HEK293 (cell line): ENCODE measurements at regions not wholly inside any gene's neighbourhood (a gene's known extent, or its start where the extent isn't known, plus 50 kb on each side); places are given as distances from the start of the nearest gene placed in this dataset.

Source experiments
- CTCF ChIA-PET: fragments of 350-600 bp; formaldehyde crosslinking; extraction: SDS; loops from one replicate; lab custom pipeline; 2021; ENCODE audit warnings: antibody characterized with exemption; lab: Yijun Ruan, JAX
- POLR2A ChIA-PET: fragments of 300-600 bp; formaldehyde crosslinking; extraction: SDS; loops from one replicate; lab custom pipeline; 2020; ENCODE audit warnings: antibody characterized with exemption, inconsistent platforms; lab: Yijun Ruan, JAX
- H3K27ac ChIP-seq: fragments of 200-500 bp; sonication (Bioruptor generic); 2 replicates; pipeline ENCODE4 v1.5.1; 2014; ENCODE audit warnings: low read depth, low read length, control low read depth, inconsistent platforms; ENCODE audit errors: extremely low read depth
- H3K36me3 ChIP-seq, 2 experiments: fragments of 200-500 bp in 1 of 2; sonication (Bioruptor generic) in 1 of 2; 1 replicate in 1 of 2; 2 replicates in 1 of 2; pipeline ENCODE4 v1.5.1; 2014 to 2017; ENCODE audit warnings: inconsistent platforms in 2 of 2, low read length in 2 of 2; ENCODE audit not compliant: control insufficient read depth in 2 of 2, insufficient read depth in 1 of 2
- H3K4me1 ChIP-seq: fragments of 200-500 bp; sonication (Bioruptor generic); 2 replicates; pipeline ENCODE4 v1.5.1; 2014; ENCODE audit warnings: mild to moderate bottlenecking, low read length, inconsistent platforms; ENCODE audit not compliant: control insufficient read depth, insufficient read depth
- H3K4me3 ChIP-seq: 2 replicates; pipeline ENCODE4 v1.5.1; 2011; ENCODE audit warnings: low read depth, mild to moderate bottlenecking, control low read depth, low read length, moderate library complexity
- H3K9me3 ChIP-seq: fragments of 200-500 bp; sonication (Bioruptor generic); 2 replicates; pipeline ENCODE4 v1.5.1; 2014; ENCODE audit warnings: low read depth, low read length, inconsistent platforms; ENCODE audit not compliant: control insufficient read depth, insufficient read depth
- EGR2 ChIP-seq: fragments of 450-650 bp; formaldehyde crosslinking; IDR thresholded peaks from 2 replicates; pipeline ENCODE4 v1.5.1; 2016; ENCODE audit warnings: low read depth, missing biosample characterization, missing genetic modification characterization
- GLIS2 ChIP-seq: fragments of 450-650 bp; formaldehyde crosslinking; IDR thresholded peaks from 2 replicates; pipeline ENCODE4 v1.5.1; 2016; ENCODE audit warnings: missing biosample characterization, missing genetic modification characterization
- KLF16 ChIP-seq: fragments of 450-650 bp; formaldehyde crosslinking; IDR thresholded peaks from 2 replicates; pipeline ENCODE4 v1.5.1; 2017; ENCODE audit warnings: missing biosample characterization, missing genetic modification characterization
- PRDM1 ChIP-seq: fragments of 450-650 bp; formaldehyde crosslinking; IDR thresholded peaks from 2 replicates; pipeline ENCODE4; 2016; ENCODE audit warnings: missing biosample characterization, missing genetic modification characterization
- PRDM10 ChIP-seq: fragments of 450-650 bp; formaldehyde crosslinking; IDR thresholded peaks from 2 replicates; pipeline ENCODE4 v1.5.1; 2016; ENCODE audit warnings: missing biosample characterization, missing genetic modification characterization
- RBAK ChIP-seq: fragments of 450-650 bp; formaldehyde crosslinking; IDR thresholded peaks from 2 replicates; pipeline ENCODE4 v1.5.1; 2016; ENCODE audit warnings: missing biosample characterization, missing genetic modification characterization
- WT1 ChIP-seq: fragments of 450-650 bp; formaldehyde crosslinking; IDR thresholded peaks from 2 replicates; pipeline ENCODE4 v1.5.1; 2016; ENCODE audit warnings: missing biosample characterization, missing genetic modification characterization
- ZNF266 ChIP-seq: fragments of 450-650 bp; formaldehyde crosslinking; IDR thresholded peaks from 2 replicates; pipeline ENCODE4 v1.5.1; 2016; ENCODE audit warnings: missing biosample characterization, missing genetic modification characterization, low read depth
- ZNF391 ChIP-seq: fragments of 450-650 bp; formaldehyde crosslinking; IDR thresholded peaks from 2 replicates; pipeline ENCODE4 v1.5.1; 2016; ENCODE audit warnings: low read depth, missing biosample characterization, missing genetic modification characterization, borderline replicate concordance
- ZNF394 ChIP-seq: fragments of 450-650 bp; formaldehyde crosslinking; IDR thresholded peaks from 2 replicates; pipeline ENCODE4 v1.5.1; 2016; ENCODE audit warnings: missing biosample characterization, missing genetic modification characterization, mild to moderate bottlenecking, moderate library complexity, borderline replicate concordance
- ZNF585B ChIP-seq: fragments of 450-650 bp; formaldehyde crosslinking; IDR thresholded peaks from 2 replicates; pipeline ENCODE4 v1.5.1; 2016; ENCODE audit warnings: missing biosample characterization, missing genetic modification characterization
- ZNF596 ChIP-seq: fragments of 450-650 bp; IDR thresholded peaks from 2 replicates; pipeline ENCODE4 v1.5.0; 2018; ENCODE audit warnings: missing biosample characterization, mild to moderate bottlenecking, missing genetic modification characterization, moderate library complexity
- TF ChIP-seq, protein P1 (sequence below): fragments of 450-650 bp; formaldehyde crosslinking; conservative IDR thresholded peaks from 2 replicates; pipeline ENCODE4 v1.5.1; 2016; ENCODE audit warnings: low read depth, missing biosample characterization, missing genetic modification characterization
- TF ChIP-seq, protein P2 (sequence below): fragments of 450-650 bp; formaldehyde crosslinking; conservative IDR thresholded peaks from 2 replicates; pipeline ENCODE4 v1.5.1; 2016; ENCODE audit warnings: low read depth, missing biosample characterization, missing genetic modification characterization
- TF ChIP-seq, protein P3 (sequence below): fragments of 450-650 bp; formaldehyde crosslinking; IDR thresholded peaks from 2 replicates; pipeline ENCODE4 v1.5.1; 2016; ENCODE audit warnings: missing biosample characterization, missing genetic modification characterization
- TF ChIP-seq, protein P4 (sequence below): fragments of 450-650 bp; formaldehyde crosslinking; IDR thresholded peaks from 2 replicates; pipeline ENCODE4 v1.5.1; 2016; ENCODE audit warnings: missing biosample characterization, missing genetic modification characterization

GRCh38 chr5:63217422-63217821, 638.8 kb downstream of the LRRC70 start:
- no peak overlapping the region for H3K4me3 ChIP-seq
- TF ChIP-seq PRDM10 (tag by site-specific recombination) (no peak), ZNF391 (tag by site-specific recombination) (no peak), EGR2 (no peak), GLIS2 (tag by site-specific recombination) (no peak), ZNF585B (tag by site-specific recombination) (no peak), RBAK (no peak), WT1 (tag by site-specific recombination) (no peak), ZNF394 (tag by site-specific recombination) (no peak), PRDM1 (tag by site-specific recombination) (no peak), ZNF596 (tag by site-specific recombination) (no peak), KLF16 (tag by site-specific recombination) (no peak), ZNF266 (tag by site-specific recombination) (no peak)
- TF ChIP-seq, protein P1, sequence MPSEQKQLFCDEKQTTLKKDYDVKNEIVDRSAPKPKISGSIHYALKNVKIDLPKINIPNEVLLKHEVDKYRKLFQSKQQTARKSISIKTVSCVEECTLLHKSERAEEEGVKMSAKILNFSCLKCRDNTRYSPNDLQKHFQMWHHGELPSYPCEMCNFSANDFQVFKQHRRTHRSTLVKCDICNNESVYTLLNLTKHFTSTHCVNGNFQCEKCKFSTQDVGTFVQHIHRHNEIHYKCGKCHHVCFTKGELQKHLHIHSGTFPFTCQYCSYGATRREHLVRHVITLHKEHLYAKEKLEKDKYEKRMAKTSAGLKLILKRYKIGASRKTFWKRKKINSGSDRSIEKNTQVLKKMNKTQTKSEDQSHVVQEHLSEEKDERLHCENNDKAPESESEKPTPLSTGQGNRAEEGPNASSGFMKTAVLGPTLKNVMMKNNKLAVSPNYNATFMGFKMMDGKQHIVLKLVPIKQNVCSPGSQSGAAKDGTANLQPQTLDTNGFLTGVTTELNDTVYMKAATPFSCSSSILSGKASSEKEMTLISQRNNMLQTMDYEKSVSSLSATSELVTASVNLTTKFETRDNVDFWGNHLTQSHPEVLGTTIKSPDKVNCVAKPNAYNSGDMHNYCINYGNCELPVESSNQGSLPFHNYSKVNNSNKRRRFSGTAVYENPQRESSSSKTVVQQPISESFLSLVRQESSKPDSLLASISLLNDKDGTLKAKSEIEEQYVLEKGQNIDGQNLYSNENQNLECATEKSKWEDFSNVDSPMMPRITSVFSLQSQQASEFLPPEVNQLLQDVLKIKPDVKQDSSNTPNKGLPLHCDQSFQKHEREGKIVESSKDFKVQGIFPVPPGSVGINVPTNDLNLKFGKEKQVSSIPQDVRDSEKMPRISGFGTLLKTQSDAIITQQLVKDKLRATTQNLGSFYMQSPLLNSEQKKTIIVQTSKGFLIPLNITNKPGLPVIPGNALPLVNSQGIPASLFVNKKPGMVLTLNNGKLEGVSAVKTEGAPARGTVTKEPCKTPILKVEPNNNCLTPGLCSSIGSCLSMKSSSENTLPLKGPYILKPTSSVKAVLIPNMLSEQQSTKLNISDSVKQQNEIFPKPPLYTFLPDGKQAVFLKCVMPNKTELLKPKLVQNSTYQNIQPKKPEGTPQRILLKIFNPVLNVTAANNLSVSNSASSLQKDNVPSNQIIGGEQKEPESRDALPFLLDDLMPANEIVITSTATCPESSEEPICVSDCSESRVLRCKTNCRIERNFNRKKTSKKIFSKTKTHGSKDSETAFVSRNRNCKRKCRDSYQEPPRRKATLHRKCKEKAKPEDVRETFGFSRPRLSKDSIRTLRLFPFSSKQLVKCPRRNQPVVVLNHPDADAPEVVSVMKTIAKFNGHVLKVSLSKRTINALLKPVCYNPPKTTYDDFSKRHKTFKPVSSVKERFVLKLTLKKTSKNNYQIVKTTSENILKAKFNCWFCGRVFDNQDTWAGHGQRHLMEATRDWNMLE (tag by site-specific recombination): no peak
- TF ChIP-seq, protein P2, sequence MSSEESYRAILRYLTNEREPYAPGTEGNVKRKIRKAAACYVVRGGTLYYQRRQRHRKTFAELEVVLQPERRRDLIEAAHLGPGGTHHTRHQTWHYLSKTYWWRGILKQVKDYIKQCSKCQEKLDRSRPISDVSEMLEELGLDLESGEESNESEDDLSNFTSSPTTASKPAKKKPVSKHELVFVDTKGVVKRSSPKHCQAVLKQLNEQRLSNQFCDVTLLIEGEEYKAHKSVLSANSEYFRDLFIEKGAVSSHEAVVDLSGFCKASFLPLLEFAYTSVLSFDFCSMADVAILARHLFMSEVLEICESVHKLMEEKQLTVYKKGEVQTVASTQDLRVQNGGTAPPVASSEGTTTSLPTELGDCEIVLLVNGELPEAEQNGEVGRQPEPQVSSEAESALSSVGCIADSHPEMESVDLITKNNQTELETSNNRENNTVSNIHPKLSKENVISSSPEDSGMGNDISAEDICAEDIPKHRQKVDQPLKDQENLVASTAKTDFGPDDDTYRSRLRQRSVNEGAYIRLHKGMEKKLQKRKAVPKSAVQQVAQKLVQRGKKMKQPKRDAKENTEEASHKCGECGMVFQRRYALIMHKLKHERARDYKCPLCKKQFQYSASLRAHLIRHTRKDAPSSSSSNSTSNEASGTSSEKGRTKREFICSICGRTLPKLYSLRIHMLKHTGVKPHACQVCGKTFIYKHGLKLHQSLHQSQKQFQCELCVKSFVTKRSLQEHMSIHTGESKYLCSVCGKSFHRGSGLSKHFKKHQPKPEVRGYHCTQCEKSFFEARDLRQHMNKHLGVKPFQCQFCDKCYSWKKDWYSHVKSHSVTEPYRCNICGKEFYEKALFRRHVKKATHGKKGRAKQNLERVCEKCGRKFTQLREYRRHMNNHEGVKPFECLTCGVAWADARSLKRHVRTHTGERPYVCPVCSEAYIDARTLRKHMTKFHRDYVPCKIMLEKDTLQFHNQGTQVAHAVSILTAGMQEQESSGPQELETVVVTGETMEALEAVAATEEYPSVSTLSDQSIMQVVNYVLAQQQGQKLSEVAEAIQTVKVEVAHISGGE (tag by site-specific recombination): no peak
- TF ChIP-seq, protein P3, sequence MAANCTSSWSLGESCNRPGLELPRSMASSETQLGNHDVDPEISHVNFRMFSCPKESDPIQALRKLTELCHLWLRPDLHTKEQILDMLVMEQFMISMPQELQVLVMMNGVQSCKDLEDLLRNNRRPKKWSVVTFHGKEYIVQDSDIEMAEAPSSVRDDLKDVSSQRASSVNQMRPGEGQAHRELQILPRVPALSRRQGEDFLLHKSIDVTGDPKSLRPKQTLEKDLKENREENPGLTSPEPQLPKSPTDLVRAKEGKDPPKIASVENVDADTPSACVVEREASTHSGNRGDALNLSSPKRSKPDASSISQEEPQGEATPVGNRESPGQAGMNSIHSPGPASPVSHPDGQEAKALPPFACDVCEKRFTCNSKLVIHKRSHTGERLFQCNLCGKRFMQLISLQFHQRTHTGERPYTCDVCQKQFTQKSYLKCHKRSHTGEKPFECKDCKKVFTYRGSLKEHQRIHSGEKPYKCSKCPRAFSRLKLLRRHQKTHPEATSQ: no peak
- TF ChIP-seq, protein P4, sequence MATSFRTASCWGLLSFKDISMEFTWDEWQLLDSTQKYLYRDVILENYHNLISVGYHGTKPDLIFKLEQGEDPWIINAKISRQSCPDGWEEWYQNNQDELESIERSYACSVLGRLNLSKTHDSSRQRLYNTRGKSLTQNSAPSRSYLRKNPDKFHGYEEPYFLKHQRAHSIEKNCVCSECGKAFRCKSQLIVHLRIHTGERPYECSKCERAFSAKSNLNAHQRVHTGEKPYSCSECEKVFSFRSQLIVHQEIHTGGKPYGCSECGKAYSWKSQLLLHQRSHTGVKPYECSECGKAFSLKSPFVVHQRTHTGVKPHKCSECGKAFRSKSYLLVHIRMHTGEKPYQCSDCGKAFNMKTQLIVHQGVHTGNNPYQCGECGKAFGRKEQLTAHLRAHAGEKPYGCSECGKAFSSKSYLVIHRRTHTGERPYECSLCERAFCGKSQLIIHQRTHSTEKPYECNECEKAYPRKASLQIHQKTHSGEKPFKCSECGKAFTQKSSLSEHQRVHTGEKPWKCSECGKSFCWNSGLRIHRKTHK (tag by site-specific recombination): no peak
- CTCF ChIA-PET: interaction anchor here (0.6 kb wide), 1 partner anchor 47 kb away, joined by 4 read pairs; no protein-coding TSS in a partner anchor
- H3K27ac ChIP-seq: no peak overlapping the region
- POLR2A ChIA-PET: no interaction called here
- no peaks in the 10 kb centered on the region for H3K9me3 ChIP-seq
- H3K36me3 ChIP-seq: no peaks in the 10 kb centered on the region
- no peaks in the 10 kb centered on the region for H3K4me1 ChIP-seq
